Adrenal gland (tissue), 5 donors: ENCODE measurements at regions not wholly inside any gene's neighbourhood (a gene's known extent, or its start where the extent isn't known, plus 50 kb on each side); places are given as distances from the start of the nearest gene placed in this dataset.

Experiments
- POLR2A ChIP-seq, 2 donors: fragments of 450-650 bp; IDR thresholded peaks; one replicate each; pipeline ENCODE4 v1.6.1; 2017; ENCODE audit warnings: antibody characterized with exemption in 2 of 2, mild to moderate bottlenecking in 2 of 2, moderate library complexity in 1 of 2
- TF ChIP-seq, protein P1 (sequence below), 6 experiments: fragments of 450-650 bp in 4 of 6; fragments of 200-600 bp in 2 of 6; sonication (generic) in 1 of 6; IDR thresholded peaks; 1 replicate in 5 of 6; 2 replicates in 1 of 6; pipeline versions ENCODE4 v1.5.1 to v1.8.0; 2016 to 2021; ENCODE audit warnings: antibody characterized with exemption in 6 of 6, mild to moderate bottlenecking in 2 of 6, moderate library complexity in 1 of 6
- donor health status: DM: no; HTN: no; CAD: no.

- no peak for TF ChIP-seq POLR2A (IDR thresholded peaks at IDR 0.05)
- TF ChIP-seq, protein P1, sequence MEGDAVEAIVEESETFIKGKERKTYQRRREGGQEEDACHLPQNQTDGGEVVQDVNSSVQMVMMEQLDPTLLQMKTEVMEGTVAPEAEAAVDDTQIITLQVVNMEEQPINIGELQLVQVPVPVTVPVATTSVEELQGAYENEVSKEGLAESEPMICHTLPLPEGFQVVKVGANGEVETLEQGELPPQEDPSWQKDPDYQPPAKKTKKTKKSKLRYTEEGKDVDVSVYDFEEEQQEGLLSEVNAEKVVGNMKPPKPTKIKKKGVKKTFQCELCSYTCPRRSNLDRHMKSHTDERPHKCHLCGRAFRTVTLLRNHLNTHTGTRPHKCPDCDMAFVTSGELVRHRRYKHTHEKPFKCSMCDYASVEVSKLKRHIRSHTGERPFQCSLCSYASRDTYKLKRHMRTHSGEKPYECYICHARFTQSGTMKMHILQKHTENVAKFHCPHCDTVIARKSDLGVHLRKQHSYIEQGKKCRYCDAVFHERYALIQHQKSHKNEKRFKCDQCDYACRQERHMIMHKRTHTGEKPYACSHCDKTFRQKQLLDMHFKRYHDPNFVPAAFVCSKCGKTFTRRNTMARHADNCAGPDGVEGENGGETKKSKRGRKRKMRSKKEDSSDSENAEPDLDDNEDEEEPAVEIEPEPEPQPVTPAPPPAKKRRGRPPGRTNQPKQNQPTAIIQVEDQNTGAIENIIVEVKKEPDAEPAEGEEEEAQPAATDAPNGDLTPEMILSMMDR (IDR thresholded peaks at IDR 0.05): no peak
These were observed 116.2 kb downstream of the ADCYAP1 start for GRCh38 chr18:1020731-1021344.
